ENCODE measurements at regions not wholly inside any gene's neighbourhood (a gene's known extent, or its start where the extent isn't known, plus 50 kb on each side); places are given as distances from the start of the nearest gene placed in this dataset.

DNA sequence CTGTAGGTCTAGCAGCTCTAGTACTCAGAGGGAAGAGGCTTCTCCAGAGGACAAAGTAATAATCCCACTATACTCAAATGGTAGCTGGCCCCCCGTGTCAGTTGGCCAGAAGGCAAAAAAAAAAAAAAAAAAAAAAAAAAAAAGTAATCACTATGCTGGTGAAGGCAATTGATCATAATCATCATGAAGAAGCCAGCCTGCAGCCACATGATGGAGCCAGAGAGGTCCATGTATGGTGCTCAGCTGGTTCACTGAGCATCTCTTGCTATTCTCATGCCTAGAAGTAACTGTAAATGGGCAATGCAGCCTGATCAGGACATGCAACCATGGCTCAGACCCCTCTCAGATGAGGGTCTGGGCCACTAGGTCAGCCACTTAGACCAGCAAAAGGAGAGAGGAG lies 378.8 kb downstream of the MED13L start:
- Mint-ChIP-seq H3K36me3 (no peaks in the 10 kb centered on the region), H3K9me3 (peaks cover 2% of the 10 kb centered on the region), H3K27me3 (peaks cover 13% of the 10 kb centered on the region), H3K4me1 (ENCODE audit: low read depth) (no peaks in the 10 kb centered on the region), H3K27ac (no peak overlapping the region), H3K4me3 (no peak overlapping the region)
- intact Hi-C loops (cut with micrococcal nuclease) = no loop called here
- ChIA-PET POLR2A (no interaction called here), CTCF (no interaction called here)
- no peak for DNase-seq

DNA sequence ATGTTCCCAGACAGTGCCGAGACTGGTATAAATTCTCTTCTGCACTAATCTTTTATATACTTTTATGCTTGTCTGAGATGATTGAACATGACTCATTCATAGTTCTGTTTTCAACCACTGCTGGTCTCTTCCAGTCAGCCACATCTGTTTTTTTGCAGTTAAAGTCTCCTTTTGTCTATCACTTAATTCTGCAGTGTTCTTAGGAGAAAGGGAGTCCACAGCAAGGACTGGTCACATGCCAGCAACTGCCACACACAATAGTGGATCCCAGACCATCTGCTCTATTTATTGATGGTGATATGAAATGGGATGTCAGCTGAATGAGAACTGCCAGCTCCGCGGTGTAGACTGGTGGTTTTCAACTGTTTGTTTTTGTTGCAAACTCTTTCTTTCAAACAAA lies 379.8 kb downstream of the MED13L start:
- H3K27ac Mint-ChIP-seq = no peak overlapping the region
- intact Hi-C loops (cut with micrococcal nuclease) = no loop called here
- H3K36me3 Mint-ChIP-seq = no peaks in the 10 kb centered on the region
- no peak overlapping the region for H3K4me3 Mint-ChIP-seq
- ChIA-PET CTCF (no interaction called here), POLR2A (no interaction called here)
- peaks cover 16% of the 10 kb centered on the region for H3K27me3 Mint-ChIP-seq
- no peak for DNase-seq
- H3K4me1 Mint-ChIP-seq (ENCODE audit: low read depth) = no peaks in the 10 kb centered on the region
- H3K9me3 Mint-ChIP-seq = peaks cover 2% of the 10 kb centered on the region

DNA sequence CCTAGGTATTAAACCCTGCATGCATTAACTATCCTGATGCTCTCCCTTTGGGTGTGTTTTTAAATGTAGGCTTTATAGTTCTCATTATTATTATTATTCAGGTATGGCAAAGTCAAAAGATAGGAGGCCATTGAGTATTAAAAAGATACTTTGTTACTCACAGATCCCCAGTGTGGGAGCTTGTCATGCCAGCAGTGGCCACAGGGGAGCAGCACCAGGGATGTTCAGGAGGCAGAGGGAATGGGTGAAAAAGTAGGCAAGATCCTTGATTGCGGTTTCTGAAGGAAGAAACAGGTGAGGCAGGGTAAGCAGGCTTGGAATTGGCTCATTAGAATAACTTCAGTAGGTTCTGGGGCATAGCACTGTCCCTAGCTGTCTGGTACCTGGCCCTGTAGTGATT lies 382.2 kb downstream of the MED13L start:
- no peak for DNase-seq
- intact Hi-C loops (cut with micrococcal nuclease) = no loop called here
- H3K9me3 Mint-ChIP-seq = peaks cover 2% of the 10 kb centered on the region
- H3K4me3 Mint-ChIP-seq = no peak overlapping the region
- CTCF ChIA-PET = no interaction called here
- POLR2A ChIA-PET = no interaction called here
- H3K4me1 Mint-ChIP-seq (ENCODE audit: low read depth) = no peaks in the 10 kb centered on the region
- H3K36me3 Mint-ChIP-seq = no peaks in the 10 kb centered on the region
- H3K27ac Mint-ChIP-seq = no peak overlapping the region
- H3K27me3 Mint-ChIP-seq = peaks cover 12% of the 10 kb centered on the region

DNA sequence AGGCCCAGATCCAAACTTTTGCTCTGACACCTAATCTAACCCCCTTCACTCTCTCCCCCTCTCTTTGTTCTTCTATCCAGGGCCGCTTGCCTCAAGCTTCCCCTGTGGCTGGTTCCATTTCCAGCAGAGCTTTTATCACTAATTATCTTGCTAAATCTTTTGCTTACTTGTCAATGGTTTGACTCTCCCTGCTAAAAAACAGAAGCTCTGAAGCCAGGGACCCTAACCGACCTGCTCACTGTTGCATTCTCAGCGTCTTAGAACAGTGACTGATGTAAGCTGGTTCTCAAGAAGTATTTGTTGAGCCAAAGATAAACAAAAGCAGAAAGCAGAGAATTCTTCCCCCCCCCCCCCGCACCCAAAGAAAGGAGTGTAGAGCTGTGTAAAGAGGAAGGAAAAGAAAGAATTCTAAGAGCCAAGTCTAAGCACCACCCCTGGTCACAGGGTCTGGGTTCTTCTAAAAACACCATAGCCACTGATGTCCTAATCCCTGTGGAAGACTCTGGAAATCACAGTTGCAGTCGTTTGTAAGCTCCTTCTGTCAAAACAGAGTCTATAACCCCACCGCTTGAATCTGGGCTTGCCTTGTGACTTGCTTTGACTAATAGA lies 385.8 kb downstream of the MED13L start:
- Mint-ChIP-seq H3K4me3 (no peak overlapping the region), H3K27me3 (peaks cover 9% of the 10 kb centered on the region), H3K4me1 (ENCODE audit: low read depth) (no peaks in the 10 kb centered on the region), H3K9me3 (peaks cover 2% of the 10 kb centered on the region), H3K36me3 (no peaks in the 10 kb centered on the region), H3K27ac (no peak overlapping the region)
- ChIA-PET CTCF (no interaction called here), POLR2A (no interaction called here)
- DNase-seq = no peak
- intact Hi-C loops (cut with micrococcal nuclease) = no loop called here

DNA sequence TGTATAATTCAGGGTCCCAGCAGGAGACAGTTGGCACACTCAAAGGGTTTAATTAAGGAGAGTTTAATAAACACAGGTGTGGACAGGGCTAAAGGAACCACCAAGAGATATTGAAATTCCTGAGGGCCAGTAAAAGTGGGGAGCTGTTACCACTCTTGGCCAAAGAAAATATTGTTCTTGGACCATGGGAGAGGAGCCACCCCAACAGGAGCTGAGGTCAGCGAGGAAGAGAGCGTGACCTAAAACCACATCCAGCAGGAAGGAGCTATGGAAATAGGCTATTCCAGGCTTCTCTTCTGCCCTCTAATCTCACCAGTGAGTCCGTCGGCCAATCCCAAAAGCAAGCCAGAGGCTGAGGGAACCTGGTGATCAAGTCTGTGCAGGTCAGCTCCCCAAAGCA lies 390.8 kb downstream of the MED13L start:
- H3K36me3 Mint-ChIP-seq = no peaks in the 10 kb centered on the region
- no peak overlapping the region for H3K4me3 Mint-ChIP-seq
- CTCF ChIA-PET = no interaction called here

DNA sequence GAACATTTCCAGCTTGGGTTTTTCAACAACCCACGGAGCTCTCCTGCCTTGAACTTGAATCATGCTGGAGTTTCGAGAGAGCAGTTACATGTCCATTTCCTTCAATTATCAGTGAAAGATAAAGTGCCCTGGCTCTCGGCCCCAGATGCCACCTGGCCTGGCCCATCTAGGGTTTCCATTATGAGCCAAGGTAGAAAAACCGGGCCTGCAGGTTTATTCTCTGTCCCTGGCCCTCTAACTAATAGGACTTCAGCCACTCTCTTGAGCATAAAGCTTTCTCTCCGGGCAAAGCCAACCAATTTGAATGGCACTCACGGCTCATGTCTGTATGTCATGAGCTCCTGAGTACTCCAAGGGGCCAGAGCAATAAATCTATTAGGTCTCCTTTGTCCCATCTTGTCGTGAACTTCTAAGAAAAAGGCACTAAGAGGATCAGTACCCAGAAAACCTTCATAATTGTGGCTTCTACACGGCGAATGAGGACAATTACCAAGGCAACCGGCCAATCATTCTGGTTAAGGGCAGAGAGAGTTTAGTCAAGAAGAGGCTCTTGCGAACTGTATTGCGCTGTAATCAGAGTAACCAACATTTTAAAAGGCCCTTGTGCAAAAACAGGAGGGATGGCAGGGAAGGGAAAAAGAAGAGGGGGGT lies 392.3 kb downstream of the MED13L start:
- H3K4me3 Mint-ChIP-seq = no peak overlapping the region
- CTCF ChIA-PET = no interaction called here
- no peaks in the 10 kb centered on the region for H3K9me3 Mint-ChIP-seq
- no peaks in the 10 kb centered on the region for H3K36me3 Mint-ChIP-seq
- H3K27ac Mint-ChIP-seq = no peak overlapping the region
- H3K27me3 Mint-ChIP-seq = peaks cover 7% of the 10 kb centered on the region
- H3K4me1 Mint-ChIP-seq (ENCODE audit: low read depth) = no peaks in the 10 kb centered on the region
- POLR2A ChIA-PET = no interaction called here
- intact Hi-C loops (cut with micrococcal nuclease) = no loop called here
- no peak for DNase-seq

More for the DNA sequence above, 390.8 kb downstream of the MED13L start:
- POLR2A ChIA-PET = no interaction called here
- Mint-ChIP-seq H3K27ac (no peak overlapping the region), H3K27me3 (peaks cover 7% of the 10 kb centered on the region), H3K4me1 (ENCODE audit: low read depth) (no peaks in the 10 kb centered on the region), H3K9me3 (no peaks in the 10 kb centered on the region)
- DNase-seq = no peak
- intact Hi-C loops (cut with micrococcal nuclease) = no loop called here

DNA sequence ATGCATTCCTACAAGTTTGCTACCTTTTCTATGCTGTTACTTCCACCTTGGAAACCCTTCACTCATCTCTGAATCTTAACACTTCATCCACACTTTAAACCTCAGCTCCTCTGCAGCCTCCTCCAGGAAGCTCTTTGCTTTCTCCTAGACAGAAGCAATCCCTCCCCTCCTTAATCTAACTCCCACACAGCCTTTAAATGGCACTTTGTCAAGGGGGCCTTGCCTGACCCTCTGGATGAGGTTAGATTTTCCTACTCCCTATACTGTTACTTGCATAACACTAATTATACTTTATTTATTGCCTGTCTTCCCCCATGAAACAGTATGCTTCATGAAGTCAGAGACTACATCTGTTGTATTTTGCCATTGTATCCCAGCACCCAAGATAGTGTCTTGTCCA lies 394.6 kb downstream of the MED13L start:
- POLR2A ChIA-PET = no interaction called here
- H3K4me1 Mint-ChIP-seq (ENCODE audit: low read depth) = no peaks in the 10 kb centered on the region
- no peaks in the 10 kb centered on the region for H3K36me3 Mint-ChIP-seq
- H3K9me3 Mint-ChIP-seq = no peaks in the 10 kb centered on the region
- DNase-seq = no peak
- no peak overlapping the region for H3K27ac Mint-ChIP-seq
- no peak overlapping the region for H3K4me3 Mint-ChIP-seq
- intact Hi-C loops (cut with micrococcal nuclease) = no loop called here
- peaks cover 9% of the 10 kb centered on the region for H3K27me3 Mint-ChIP-seq
- CTCF ChIA-PET = no interaction called here

DNA sequence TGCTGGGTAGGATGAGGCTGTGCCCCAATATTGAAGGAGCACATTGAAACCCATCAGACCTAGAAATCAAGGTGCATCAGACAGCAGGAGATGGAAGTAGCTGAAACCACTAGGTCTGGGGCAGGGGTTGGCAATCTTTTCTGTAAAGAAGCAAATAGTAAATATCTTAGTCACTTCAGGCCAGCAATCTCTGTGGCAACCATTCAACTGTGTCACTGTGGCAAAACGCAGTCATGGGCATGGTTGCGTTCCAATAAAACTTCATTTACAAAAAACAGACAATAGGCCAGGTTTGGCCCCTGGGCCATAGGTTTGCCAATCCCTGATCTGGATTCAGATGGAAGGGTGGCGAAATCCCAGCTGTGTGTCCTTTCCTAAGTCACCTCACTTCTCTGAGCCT lies 397.3 kb downstream of the MED13L start:
- CTCF ChIA-PET = no interaction called here

DNA sequence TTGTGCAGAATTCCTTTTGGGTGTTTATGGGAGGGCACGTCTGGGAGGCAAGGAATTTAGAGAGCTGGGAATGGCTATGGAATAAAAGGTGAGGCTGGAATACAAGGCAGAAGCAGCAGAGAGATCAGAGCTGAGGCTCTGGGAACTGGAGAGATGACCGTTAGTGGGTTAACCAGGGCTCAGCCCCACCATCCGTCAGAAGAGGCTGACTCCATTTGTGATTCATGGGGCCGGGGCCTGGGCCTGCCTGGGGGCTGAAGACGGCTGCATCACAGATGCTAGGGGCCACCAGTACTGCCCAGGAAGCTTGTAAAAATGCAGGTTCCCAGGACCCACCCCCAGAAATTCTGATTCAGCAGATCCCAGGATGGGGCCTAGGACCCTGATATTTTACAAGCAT lies 398.1 kb downstream of the MED13L start:
- H3K9me3 Mint-ChIP-seq = peaks cover 2% of the 10 kb centered on the region
- ChIA-PET POLR2A (no interaction called here), CTCF (no interaction called here)
- no peak overlapping the region for H3K27ac Mint-ChIP-seq
- peaks cover 8% of the 10 kb centered on the region for H3K27me3 Mint-ChIP-seq
- no peak for DNase-seq
- no peaks in the 10 kb centered on the region for H3K36me3 Mint-ChIP-seq
- intact Hi-C loops (cut with micrococcal nuclease) = no loop called here
- no peaks in the 10 kb centered on the region for H3K4me1 Mint-ChIP-seq (ENCODE audit: low read depth)
- H3K4me3 Mint-ChIP-seq = no peak overlapping the region

More for the DNA sequence above, 397.3 kb downstream of the MED13L start:
- H3K36me3 Mint-ChIP-seq = no peaks in the 10 kb centered on the region
- POLR2A ChIA-PET = no interaction called here
- no peak overlapping the region for H3K27ac Mint-ChIP-seq
- H3K9me3 Mint-ChIP-seq = peaks cover 2% of the 10 kb centered on the region
- DNase-seq = no peak
- no peak overlapping the region for H3K4me3 Mint-ChIP-seq
- no peaks in the 10 kb centered on the region for H3K4me1 Mint-ChIP-seq (ENCODE audit: low read depth)
- intact Hi-C loops (cut with micrococcal nuclease) = no loop called here
- peaks cover 4% of the 10 kb centered on the region for H3K27me3 Mint-ChIP-seq

DNA sequence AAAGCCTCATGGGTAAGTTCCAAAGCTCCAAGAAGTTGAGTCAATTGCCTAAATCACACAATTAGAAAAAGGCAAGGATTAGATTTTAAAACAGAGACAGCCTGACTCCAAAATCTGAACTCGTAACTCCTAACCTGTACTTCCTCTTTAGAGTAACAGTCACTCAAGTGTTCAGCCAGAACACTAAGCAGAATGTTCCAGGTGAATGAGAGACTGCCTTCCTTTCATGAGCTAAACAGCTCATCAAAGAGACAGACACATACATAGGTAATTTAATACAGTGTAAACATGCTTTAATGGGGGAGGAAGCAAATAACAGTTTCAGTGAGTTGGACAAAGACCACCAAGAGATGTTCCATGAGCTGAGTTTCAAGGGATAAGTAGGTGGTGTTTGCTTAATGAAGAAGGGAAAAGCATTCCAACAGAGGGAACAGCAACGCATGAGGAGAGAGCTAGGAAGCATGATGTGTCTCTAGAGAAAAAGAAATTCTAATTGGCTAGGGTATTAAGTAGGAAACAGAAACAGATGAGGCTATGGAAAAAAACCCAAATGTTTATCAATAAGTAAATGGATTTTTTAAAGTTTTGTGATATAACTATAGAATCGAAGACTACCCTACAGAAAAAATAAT lies 403.9 kb downstream of the MED13L start:
- CTCF ChIA-PET = interaction anchor here (0.6 kb wide), 1 partner anchor 431 kb away, joined by 3 read pairs; no protein-coding TSS in a partner anchor
- Mint-ChIP-seq H3K36me3 (no peaks in the 10 kb centered on the region), H3K9me3 (peaks cover 2% of the 10 kb centered on the region), H3K4me1 (ENCODE audit: low read depth) (no peaks in the 10 kb centered on the region), H3K27me3 (peaks cover 28% of the 10 kb centered on the region), H3K4me3 (no peak overlapping the region), H3K27ac (no peak overlapping the region)
- intact Hi-C loops (cut with micrococcal nuclease) = no loop called here
- POLR2A ChIA-PET = no interaction called here
- no peak for DNase-seq

DNA sequence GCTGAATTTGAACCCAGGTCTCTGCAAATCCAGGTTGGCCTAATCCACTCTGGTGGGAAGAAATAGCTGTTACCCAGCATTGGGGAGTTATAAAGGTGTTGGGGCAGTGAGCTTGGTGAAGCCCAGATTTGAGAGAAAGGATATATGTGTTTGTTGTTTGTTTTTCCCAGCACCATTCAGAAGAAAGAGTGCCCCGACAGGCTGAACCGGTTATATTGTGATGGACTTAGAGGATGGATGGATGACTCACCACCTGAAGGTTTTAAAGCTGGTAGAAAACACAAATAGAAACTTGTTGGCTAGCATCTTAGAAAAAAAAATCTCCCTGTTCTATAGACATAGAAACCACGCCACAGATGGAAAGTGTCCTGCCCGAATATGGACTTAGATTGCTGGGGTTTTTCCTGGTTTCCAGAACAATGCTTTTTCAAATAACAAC lies 404.6 kb downstream of the MED13L start:
- CTCF ChIA-PET = interaction anchor here (0.6 kb wide), 1 partner anchor 431 kb away, joined by 3 read pairs; no protein-coding TSS in a partner anchor
- Mint-ChIP-seq H3K27me3 (peaks cover 31% of the 10 kb centered on the region), H3K4me1 (ENCODE audit: low read depth) (no peaks in the 10 kb centered on the region), H3K9me3 (peaks cover 2% of the 10 kb centered on the region), H3K27ac (no peak overlapping the region), H3K4me3 (no peak overlapping the region), H3K36me3 (no peaks in the 10 kb centered on the region)
- no peak for DNase-seq
- intact Hi-C loops (cut with micrococcal nuclease) = no loop called here
- POLR2A ChIA-PET = no interaction called here

DNA sequence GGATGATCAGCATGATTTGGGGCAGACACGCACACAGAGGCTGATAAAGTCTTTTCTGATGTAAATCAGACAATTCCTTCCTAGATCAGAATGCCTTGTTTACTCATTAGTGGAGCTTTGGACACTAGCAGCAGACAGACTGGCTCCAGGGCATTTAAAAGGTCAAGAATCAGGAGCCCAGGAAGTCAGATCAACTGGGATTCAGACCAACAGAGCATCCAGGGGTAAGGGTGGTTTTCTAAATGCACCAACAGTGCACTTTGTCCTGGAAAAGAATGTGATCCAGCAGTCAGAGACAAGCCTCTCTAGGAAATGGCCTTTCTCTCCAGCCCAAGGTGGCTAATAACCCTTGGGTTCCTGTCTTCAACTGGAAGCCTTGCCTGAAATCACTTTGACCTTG lies 405.3 kb downstream of the MED13L start:
- ChIA-PET POLR2A (no interaction called here), CTCF (no interaction called here)
- Mint-ChIP-seq H3K4me3 (no peak overlapping the region), H3K9me3 (peaks cover 2% of the 10 kb centered on the region), H3K27ac (no peak overlapping the region), H3K36me3 (no peaks in the 10 kb centered on the region), H3K4me1 (ENCODE audit: low read depth) (no peaks in the 10 kb centered on the region), H3K27me3 (peaks cover 31% of the 10 kb centered on the region)
- DNase-seq = no peak
- intact Hi-C loops (cut with micrococcal nuclease) = no loop called here

DNA sequence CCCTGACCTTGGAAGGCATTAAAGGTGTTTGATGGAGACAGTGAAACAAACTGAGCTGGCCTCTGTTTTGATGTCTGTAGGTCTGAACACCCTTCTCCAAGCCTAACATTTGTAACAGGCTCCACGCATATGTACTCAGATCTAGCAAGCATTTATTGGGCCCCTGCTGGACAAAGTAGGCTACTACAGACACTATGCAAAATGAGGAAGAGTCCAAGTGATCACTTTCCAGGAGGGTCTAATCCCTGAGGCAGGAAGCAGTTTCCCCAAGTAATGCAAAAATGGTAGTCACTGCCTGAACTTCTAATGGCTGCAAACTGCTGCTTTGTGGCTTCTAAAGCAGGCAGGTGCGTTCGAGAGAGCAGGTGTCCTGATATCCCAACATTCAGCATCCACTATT lies 405.8 kb downstream of the MED13L start:
- Mint-ChIP-seq H3K4me3 (no peak overlapping the region), H3K9me3 (no peaks in the 10 kb centered on the region), H3K27ac (no peak overlapping the region), H3K4me1 (ENCODE audit: low read depth) (no peaks in the 10 kb centered on the region), H3K36me3 (no peaks in the 10 kb centered on the region), H3K27me3 (peaks cover 31% of the 10 kb centered on the region)
- ChIA-PET CTCF (interaction anchor here (0.9 kb wide), 1 partner anchor 51 kb away, joined by 3 read pairs; no protein-coding TSS in a partner anchor), POLR2A (no interaction called here)
- DNase-seq = no peak
- intact Hi-C loops (cut with micrococcal nuclease) = no loop called here
